MCF 10A (cell line): ENCODE measurements at regions not wholly inside any gene's neighbourhood (a gene's known extent, or its start where the extent isn't known, plus 50 kb on each side); places are given as distances from the start of the nearest gene placed in this dataset.

Experiments used
- BruUV-seq: library from RNA; stranded (reverse); fragments of 400-500 nt; replicated peaks from 2 replicates; lab custom pipeline; 2021; lab: Mats Ljungman, UMichigan
- CTCF ChIA-PET: fragments of 300-600 bp; sonication (Branson Sonifier 250); formaldehyde crosslinking; extraction: SDS; loops from one replicate; lab custom pipeline; 2021; ENCODE audit warnings: antibody characterized with exemption, inconsistent platforms; lab: Yijun Ruan, JAX
- POLR2A ChIA-PET: fragments of 300-600, 350-650 bp; sonication (Branson Sonifier 250); formaldehyde crosslinking; extraction: SDS; loops from one replicate; lab custom pipeline; 2020; ENCODE audit warnings: antibody characterized with exemption, inconsistent platforms; lab: Yijun Ruan, JAX
- DNase-seq: peaks from one replicate; pipeline ENCODE4 v3.0.0-alpha.2; 2018; ENCODE audit not compliant: unreplicated experiment
- H3K27ac Mint-ChIP-seq: one replicate; pipeline ENCODE4 v1.8.0; 2022; ENCODE audit warnings: mild to moderate bottlenecking, low read depth, mixed read lengths; ENCODE audit not compliant: unreplicated experiment
- H3K27me3 Mint-ChIP-seq: one replicate; pipeline ENCODE4 v1.8.0; 2022; ENCODE audit warnings: mixed read lengths; ENCODE audit not compliant: insufficient read depth, unreplicated experiment
- H3K36me3 Mint-ChIP-seq: one replicate; pipeline ENCODE4 v1.8.0; 2022; ENCODE audit warnings: mild to moderate bottlenecking, moderate library complexity, mixed read lengths; ENCODE audit not compliant: insufficient read depth, unreplicated experiment
- H3K4me1 Mint-ChIP-seq: one replicate; pipeline ENCODE4 v1.8.0; 2022; ENCODE audit warnings: mixed read lengths; ENCODE audit not compliant: insufficient read depth, unreplicated experiment
- H3K4me3 Mint-ChIP-seq: one replicate; pipeline ENCODE4 v1.8.0; 2022; ENCODE audit warnings: mild to moderate bottlenecking, moderate library complexity, mixed read lengths; ENCODE audit not compliant: unreplicated experiment
- H3K9me3 Mint-ChIP-seq: one replicate; pipeline ENCODE4 v1.8.0; 2022; ENCODE audit warnings: mixed read lengths; ENCODE audit not compliant: unreplicated experiment
- intact Hi-C: fragments of 100-400 bp; cut with micrococcal nuclease; formaldehyde crosslinking; loops from 2 replicates; pipeline ENCODE4 v1.14.1; 2022
- TF ChIP-seq, protein P1 (sequence below): fragments of 200-600 bp; IDR thresholded peaks from one replicate; pipeline ENCODE4 v1.8.0; 2022; ENCODE audit warnings: antibody characterized with exemption, mild to moderate bottlenecking; ENCODE audit not compliant: unreplicated experiment

DNA sequence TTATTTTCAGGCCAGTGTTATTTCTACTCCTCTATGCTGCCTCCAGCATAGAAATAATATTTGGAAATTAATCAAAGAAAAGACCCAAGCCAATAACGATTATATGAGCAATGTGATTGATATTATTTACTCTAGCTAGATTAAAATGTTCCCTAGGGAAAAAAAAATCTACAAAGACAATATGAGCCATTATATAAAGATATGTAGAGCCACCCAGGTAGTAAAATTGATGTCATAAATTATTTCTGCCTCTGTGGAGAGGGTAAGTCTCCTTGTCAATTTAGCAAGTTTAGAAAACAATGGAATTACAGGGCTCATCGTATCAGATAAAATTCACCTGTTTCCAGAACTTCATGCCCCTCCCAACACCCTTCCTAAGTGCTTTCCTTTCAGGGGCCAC, 202.9 kb downstream of the RDH14 start:
- TF ChIP-seq, protein P1, sequence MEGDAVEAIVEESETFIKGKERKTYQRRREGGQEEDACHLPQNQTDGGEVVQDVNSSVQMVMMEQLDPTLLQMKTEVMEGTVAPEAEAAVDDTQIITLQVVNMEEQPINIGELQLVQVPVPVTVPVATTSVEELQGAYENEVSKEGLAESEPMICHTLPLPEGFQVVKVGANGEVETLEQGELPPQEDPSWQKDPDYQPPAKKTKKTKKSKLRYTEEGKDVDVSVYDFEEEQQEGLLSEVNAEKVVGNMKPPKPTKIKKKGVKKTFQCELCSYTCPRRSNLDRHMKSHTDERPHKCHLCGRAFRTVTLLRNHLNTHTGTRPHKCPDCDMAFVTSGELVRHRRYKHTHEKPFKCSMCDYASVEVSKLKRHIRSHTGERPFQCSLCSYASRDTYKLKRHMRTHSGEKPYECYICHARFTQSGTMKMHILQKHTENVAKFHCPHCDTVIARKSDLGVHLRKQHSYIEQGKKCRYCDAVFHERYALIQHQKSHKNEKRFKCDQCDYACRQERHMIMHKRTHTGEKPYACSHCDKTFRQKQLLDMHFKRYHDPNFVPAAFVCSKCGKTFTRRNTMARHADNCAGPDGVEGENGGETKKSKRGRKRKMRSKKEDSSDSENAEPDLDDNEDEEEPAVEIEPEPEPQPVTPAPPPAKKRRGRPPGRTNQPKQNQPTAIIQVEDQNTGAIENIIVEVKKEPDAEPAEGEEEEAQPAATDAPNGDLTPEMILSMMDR: no peak
- H3K4me3 Mint-ChIP-seq: no peak overlapping the region
- no peaks in the 10 kb centered on the region for H3K27me3 Mint-ChIP-seq
- H3K36me3 Mint-ChIP-seq: no peaks in the 10 kb centered on the region
- intact Hi-C loops: no loop called here
- no peaks in the 10 kb centered on the region for H3K9me3 Mint-ChIP-seq
- ChIA-PET CTCF (interaction anchor here (0.5 kb wide), 1 partner anchor 649 kb away, joined by 3 read pairs; no protein-coding TSS in a partner anchor), POLR2A (no interaction called here)
- H3K27ac Mint-ChIP-seq: no peak overlapping the region
- no peak for DNase-seq
- H3K4me1 Mint-ChIP-seq: no peaks in the 10 kb centered on the region
- BruUV-seq: no TSS peak

DNA sequence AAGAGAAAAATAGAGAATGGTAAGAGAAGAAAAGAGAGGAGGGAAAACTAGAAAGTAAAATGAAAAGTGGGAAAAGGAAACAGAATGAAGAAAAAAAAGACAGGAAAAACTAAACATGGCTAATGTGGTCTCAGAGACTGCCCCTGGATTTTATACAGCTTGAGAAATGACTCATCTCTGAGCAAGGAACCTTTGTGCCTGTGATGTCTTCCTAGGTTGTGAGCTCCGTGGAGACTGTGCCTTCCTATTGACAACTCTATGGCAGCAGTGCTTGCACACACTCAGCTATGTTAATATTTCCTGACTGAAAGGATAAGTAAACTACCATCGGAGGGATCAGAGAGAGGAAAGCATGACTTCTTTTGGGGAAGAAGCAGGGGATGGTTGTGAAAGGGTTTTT, 203.8 kb downstream of the RDH14 start:
- Mint-ChIP-seq H3K36me3 (no peaks in the 10 kb centered on the region), H3K9me3 (no peaks in the 10 kb centered on the region), H3K4me1 (no peaks in the 10 kb centered on the region), H3K4me3 (no peak overlapping the region), H3K27me3 (no peaks in the 10 kb centered on the region), H3K27ac (no peak overlapping the region)
- CTCF ChIA-PET: no interaction called here
- TF ChIP-seq, protein P1: no peak
- intact Hi-C loops: no loop called here
- POLR2A ChIA-PET: no interaction called here
- peak; percentile 24 for DNase-seq
- no TSS peak for BruUV-seq

DNA sequence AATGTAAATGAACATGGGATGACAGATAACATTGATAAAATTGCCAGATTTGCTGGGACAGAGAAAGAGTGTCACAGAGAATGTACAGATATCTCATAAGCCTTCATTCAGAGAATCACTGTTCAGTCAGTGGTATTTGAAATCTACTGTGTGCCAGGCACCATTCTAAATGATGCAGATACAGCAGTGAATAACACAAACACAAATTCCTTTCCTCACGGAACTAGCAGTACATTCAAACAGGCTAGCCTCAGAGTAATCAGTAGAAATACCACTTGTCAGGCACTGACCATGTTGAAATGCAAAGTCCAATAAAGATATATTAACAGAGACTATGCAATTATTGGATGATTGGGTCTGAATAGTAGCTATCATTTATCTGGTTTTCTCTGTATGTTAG, 211.0 kb downstream of the RDH14 start:
- no TSS peak for BruUV-seq
- H3K27ac Mint-ChIP-seq: no peak overlapping the region
- POLR2A ChIA-PET: interaction anchor here (0.6 kb wide), 1 partner anchor 26 kb away, joined by 3 read pairs; no protein-coding TSS in a partner anchor

DNA sequence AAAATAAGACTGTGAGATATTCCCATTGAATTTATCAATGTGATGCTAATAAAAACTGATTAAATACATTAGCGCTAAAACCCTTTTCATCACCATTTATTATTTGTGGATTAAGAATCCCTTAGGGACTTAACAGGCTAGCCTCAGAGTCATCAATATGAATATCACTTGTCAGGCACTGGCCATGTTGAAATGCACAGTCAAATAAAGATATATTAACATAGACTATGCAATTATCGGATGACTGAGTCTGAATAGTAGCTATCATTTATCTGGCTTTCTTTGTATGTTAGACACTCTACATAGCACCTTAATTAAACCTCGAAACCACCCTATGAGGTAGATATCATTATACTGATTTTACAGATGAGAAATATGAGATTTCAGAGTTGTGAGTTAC, 213.6 kb downstream of the RDH14 start:
- ChIA-PET POLR2A (no interaction called here), CTCF (interaction anchor here (0.7 kb wide), 1 partner anchor 119 kb away, joined by 3 read pairs; no protein-coding TSS in a partner anchor)
- no peaks in the 10 kb centered on the region for H3K9me3 Mint-ChIP-seq
- TF ChIP-seq, protein P1: no peak
- H3K4me3 Mint-ChIP-seq: no peak overlapping the region
- no peaks in the 10 kb centered on the region for H3K27me3 Mint-ChIP-seq
- H3K27ac Mint-ChIP-seq: no peak overlapping the region
- no peaks in the 10 kb centered on the region for H3K36me3 Mint-ChIP-seq
- BruUV-seq: no TSS peak
- intact Hi-C loops: no loop called here
- no peak for DNase-seq
- no peaks in the 10 kb centered on the region for H3K4me1 Mint-ChIP-seq

More for the DNA sequence above, 211.0 kb downstream of the RDH14 start:
- TF ChIP-seq, protein P1: no peak
- Mint-ChIP-seq H3K9me3 (no peaks in the 10 kb centered on the region), H3K4me3 (no peak overlapping the region), H3K36me3 (no peaks in the 10 kb centered on the region), H3K27me3 (no peaks in the 10 kb centered on the region), H3K4me1 (no peaks in the 10 kb centered on the region)
- CTCF ChIA-PET: interaction anchor here (0.5 to 1.2 kb wide), 4 partner anchors 39 to 518 kb away, joined by 3 read pairs; no protein-coding TSS in a partner anchor
- DNase-seq: no peak
- intact Hi-C loops: no loop called here
